ENCODE measurements at regions not wholly inside any gene's neighbourhood (a gene's known extent, or its start where the extent isn't known, plus 50 kb on each side); places are given as distances from the start of the nearest gene placed in this dataset.

- Histone ChIP-seq H3K4me3 (no peak overlapping the region), H3K36me3 (no peaks in the 10 kb centered on the region), H3K9me3 (no peaks in the 10 kb centered on the region), H3K27me3 (replicated peaks in 1 of 7) (no peaks in the 10 kb centered on the region), H3K4me1 (no peaks in the 10 kb centered on the region), H3K27ac (no peak overlapping the region)
- DNase-seq, result no peak
- WGBS, 5 donors, result 20 to 48% (median 33%) methylated on average over 2 of the region's 2 CpGs
- no peak for TF ChIP-seq POLR2A (IDR thresholded peaks at IDR 0.05)
- intact Hi-C loops (cut with DNase I; ENCODE audit: low total_unique reads), result no loop called here
Measured at GRCh38 chr4:115865736-115866135, 752.3 kb upstream of the NDST4 start.

DNA sequence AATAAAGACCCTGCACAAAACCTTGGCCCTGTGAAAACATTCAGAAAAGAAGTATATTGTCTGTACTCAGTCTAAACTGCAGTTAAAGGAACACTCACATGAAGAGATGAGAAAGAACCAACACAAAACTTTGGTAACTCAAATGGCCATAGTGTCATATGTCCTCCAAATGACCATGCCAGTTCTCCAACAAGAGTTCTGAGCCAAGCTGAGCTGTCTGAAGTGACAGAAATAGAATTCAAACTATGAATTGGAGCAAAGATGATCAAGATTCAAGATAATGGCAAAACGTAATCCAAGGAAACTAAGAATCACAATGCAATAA lies 739.3 kb upstream of the NDST4 start:
- intact Hi-C loops (cut with DNase I; ENCODE audit: low total_unique reads), result no loop called here
- TF ChIP-seq CTCF (IDR thresholded peaks at IDR 0.05 in 8 of 11, conservative IDR thresholded peaks at IDR 0.05 in 3 of 11) (peak in 1 of 11 experiments; percentile 10), POLR2AphosphoS5 (IDR thresholded peaks at IDR 0.05) (no peak), POLR2A (IDR thresholded peaks at IDR 0.05) (no peak)
- no peaks in the 10 kb centered on the region for H3K36me3 ChIP-seq
- H3K27ac ChIP-seq, result no peak overlapping the region
- no peaks in the 10 kb centered on the region for H3K4me1 ChIP-seq
- H3K9me3 ChIP-seq, result no peaks in the 10 kb centered on the region
- no peaks in the 10 kb centered on the region for H3K27me3 ChIP-seq (replicated peaks in 1 of 7)
- 75 to 88% (median 84%) methylated on average over 1 of the region's 1 CpG for WGBS, 5 donors
- H3K4me3 ChIP-seq, result no peak overlapping the region
- no peak for DNase-seq

DNA sequence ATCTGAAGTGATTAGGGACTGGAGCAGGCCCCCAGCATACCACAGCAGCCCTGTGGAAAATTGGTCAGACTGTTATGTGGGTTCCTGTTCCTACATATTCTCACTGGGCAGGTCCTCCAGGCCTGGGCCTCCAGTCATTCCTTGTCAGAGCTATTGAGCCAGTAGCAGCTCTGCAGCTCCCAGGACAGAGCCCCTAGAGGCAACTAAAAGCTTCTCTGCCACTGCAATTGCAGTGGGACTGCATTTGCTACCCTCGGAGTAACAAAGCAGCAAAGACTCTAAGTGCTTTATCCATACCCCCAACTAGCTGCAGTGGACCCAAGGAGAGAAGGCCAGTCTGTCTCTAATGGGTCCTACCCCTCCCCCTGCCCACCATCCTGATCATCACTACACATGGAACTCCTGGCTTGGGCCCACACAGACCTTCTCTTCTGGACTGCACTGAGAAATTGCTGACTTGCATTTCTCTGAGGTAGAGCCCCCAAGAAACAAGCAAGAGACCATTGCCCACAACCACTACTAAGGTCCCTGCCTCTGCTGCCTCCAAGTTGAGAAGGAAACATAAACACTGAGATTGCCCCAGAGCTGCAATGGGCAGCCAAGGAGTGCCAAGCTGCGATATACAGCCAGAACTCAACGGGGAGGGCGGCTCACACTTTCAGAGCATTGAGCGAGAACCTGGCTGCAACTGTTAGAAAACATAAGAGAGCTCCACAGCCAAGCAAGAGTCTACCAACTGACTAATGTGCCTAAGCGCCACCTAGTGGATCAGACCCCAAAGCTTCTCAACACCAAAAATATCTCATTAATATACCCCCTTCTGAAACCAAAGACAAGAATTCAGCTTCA lies 738.7 kb upstream of the NDST4 start:
- DNase-seq, result peak; percentile 31
- Histone ChIP-seq H3K9me3 (no peaks in the 10 kb centered on the region), H3K4me1 (no peaks in the 10 kb centered on the region), H3K36me3 (no peaks in the 10 kb centered on the region), H3K27ac (no peak overlapping the region), H3K4me3 (no peak overlapping the region), H3K27me3 (replicated peaks in 1 of 7) (no peaks in the 10 kb centered on the region)
- intact Hi-C loops (cut with DNase I; ENCODE audit: low total_unique reads), result no loop called here
- TF ChIP-seq POLR2A (IDR thresholded peaks at IDR 0.05) (no peak), CTCF (IDR thresholded peaks at IDR 0.05 in 8 of 11, conservative IDR thresholded peaks at IDR 0.05 in 3 of 11) (peak in 6 of 11 experiments; percentile 23 to 45 (median 34))
- WGBS, 5 donors, result 41 to 48% (median 43%) methylated on average over 6 of the region's 6 CpGs

- H3K4me3 ChIP-seq, result no peak overlapping the region
- no peaks in the 10 kb centered on the region for H3K9me3 ChIP-seq
- intact Hi-C loops (cut with DNase I; ENCODE audit: low total_unique reads), result no loop called here
- no peaks in the 10 kb centered on the region for H3K27me3 ChIP-seq (replicated peaks in 1 of 7)
- TF ChIP-seq POLR2AphosphoS5 (IDR thresholded peaks at IDR 0.05), result no peak
- no peak for TF ChIP-seq POLR2A (IDR thresholded peaks at IDR 0.05)
- 65 to 82% (median 72%) methylated on average over 5 of the region's 5 CpGs for WGBS, 5 donors
- H3K27ac ChIP-seq, result no peak overlapping the region
- no peaks in the 10 kb centered on the region for H3K36me3 ChIP-seq
- peak; percentile 32 for DNase-seq
- no peaks in the 10 kb centered on the region for H3K4me1 ChIP-seq
Measured at GRCh38 chr4:115850799-115851509, 737.5 kb upstream of the NDST4 start.

- 70 to 86% (median 75%) methylated on average over 2 of the region's 2 CpGs for WGBS, 5 donors
- Histone ChIP-seq H3K27me3 (replicated peaks in 1 of 7) (no peaks in the 10 kb centered on the region), H3K4me3 (no peak overlapping the region), H3K4me1 (no peaks in the 10 kb centered on the region), H3K27ac (no peak overlapping the region), H3K9me3 (peaks cover 0 to 12% (median 7%) of the 10 kb centered on the region in 8 donors), H3K36me3 (no peaks in the 10 kb centered on the region)
- intact Hi-C loops (cut with DNase I; ENCODE audit: low total_unique reads), result no loop called here
- no peak for DNase-seq
- no peak for TF ChIP-seq POLR2A (IDR thresholded peaks at IDR 0.05)
- no peak for TF ChIP-seq CTCF (IDR thresholded peaks at IDR 0.05 in 8 of 11, conservative IDR thresholded peaks at IDR 0.05 in 3 of 11)
- no peak for TF ChIP-seq POLR2AphosphoS5 (IDR thresholded peaks at IDR 0.05)
Measured at GRCh38 chr4:115844180-115844579, 730.8 kb upstream of the NDST4 start.
